DND-41 (cell line): ENCODE measurements at regions not wholly inside any gene's neighbourhood (a gene's known extent, or its start where the extent isn't known, plus 50 kb on each side); places are given as distances from the start of the nearest gene placed in this dataset.

ENCODE experiments used
- ATAC-seq: fragments of 200-7000 bp; cut with Tn5 transposase; 3 replicates; pipeline ENCODE4 v1.9.1; 2021; ENCODE audit warnings: low read depth; ENCODE audit not compliant: insufficient read depth
- DNase-seq: peaks from one replicate; pipeline ENCODE4 v3.0.0-alpha.2; 2020
- H2AFZ ChIP-seq: 2 replicates; pipeline ENCODE4 v1.6.0; 2012; ENCODE audit warnings: low read depth, low read length
- H3K27ac ChIP-seq: 2 replicates; pipeline ENCODE4 v1.5.1; 2012; ENCODE audit warnings: low read length, inconsistent platforms
- H3K27me3 ChIP-seq: fragments of 200-600 bp; sonication (generic); 2 replicates; pipeline ENCODE4 v1.6.0; 2012; ENCODE audit warnings: low read length, mild to moderate bottlenecking, inconsistent platforms; ENCODE audit not compliant: insufficient read depth, poor library complexity
- H3K36me3 ChIP-seq: 2 replicates; pipeline ENCODE4 v1.5.1; 2012; ENCODE audit warnings: low read length, inconsistent platforms; ENCODE audit not compliant: insufficient read depth
- H3K4me1 ChIP-seq: 2 replicates; pipeline ENCODE4 v1.5.1; 2012; ENCODE audit warnings: mild to moderate bottlenecking, low read length; ENCODE audit not compliant: insufficient read depth
- H3K4me2 ChIP-seq: 2 replicates; pipeline ENCODE4 v1.6.0; 2012; ENCODE audit warnings: mild to moderate bottlenecking, moderate library complexity, low read length, inconsistent platforms; ENCODE audit not compliant: insufficient read depth
- H3K4me3 ChIP-seq, 2 experiments: fragments of 200-600 bp in 1 of 2; shearing (Covaris generic) in 1 of 2; 2 replicates each; pipeline ENCODE4 v1.5.1; 2012 to 2016; ENCODE audit warnings: inconsistent platforms in 2 of 2, low read length in 2 of 2, mild to moderate bottlenecking in 2 of 2, low read depth in 1 of 2, moderate library complexity in 1 of 2
- H3K79me2 ChIP-seq: 2 replicates; pipeline ENCODE4 v1.6.0; 2012; ENCODE audit warnings: low read length, inconsistent platforms; ENCODE audit not compliant: insufficient read depth
- H3K9ac ChIP-seq: 2 replicates; pipeline ENCODE4 v1.6.0; 2012; ENCODE audit warnings: low read depth, mild to moderate bottlenecking, inconsistent platforms, low read length, moderate library complexity
- H3K9me3 ChIP-seq: 2 replicates; pipeline ENCODE4 v1.5.1; 2012; ENCODE audit warnings: low read length, moderate library complexity, mild to moderate bottlenecking, inconsistent platforms; ENCODE audit not compliant: insufficient read depth, severe bottlenecking
- H4K20me1 ChIP-seq: 2 replicates; pipeline ENCODE4 v1.6.0; 2012; ENCODE audit warnings: low read length; ENCODE audit not compliant: insufficient read depth
- EZH2 ChIP-seq: IDR thresholded peaks from 3 replicates; pipeline ENCODE4 v1.6.1; 2012; ENCODE audit warnings: borderline replicate concordance, low read depth, mild to moderate bottlenecking, moderate library complexity, low read length, inconsistent platforms; ENCODE audit not compliant: severe bottlenecking
- TF ChIP-seq, protein P1 (sequence below): IDR thresholded peaks from 2 replicates; pipeline ENCODE4 v1.5.1; 2012; ENCODE audit warnings: borderline replicate concordance, low read length, moderate library complexity, mild to moderate bottlenecking; ENCODE audit not compliant: poor library complexity, severe bottlenecking; ENCODE audit errors: extremely low read depth

DNA sequence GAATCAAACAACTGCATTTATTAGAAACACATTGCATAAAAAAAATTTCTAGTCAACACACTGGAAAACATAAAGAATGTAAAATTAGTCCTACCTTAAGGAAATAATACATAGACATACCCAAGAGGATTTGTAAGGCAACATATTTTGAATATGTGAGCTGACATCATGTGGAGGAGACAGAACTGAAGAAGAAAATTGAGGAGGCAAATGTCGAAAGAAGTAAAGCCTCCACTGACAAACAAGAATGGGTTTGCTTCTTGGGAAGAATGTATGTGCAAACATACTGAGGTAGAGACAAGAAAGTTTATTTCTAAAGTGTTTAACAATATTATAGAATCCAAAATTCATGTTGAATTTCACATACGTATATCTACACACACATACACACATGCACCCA lies 363.0 kb upstream of the PDE4D start:
- no peak for DNase-seq
- Histone ChIP-seq H3K36me3 (no peaks in the 10 kb centered on the region), H3K27ac (no peak overlapping the region), H3K4me3 (no peak overlapping the region), H3K79me2 (no peaks in the 10 kb centered on the region), H3K27me3 (no peaks in the 10 kb centered on the region), H2AFZ (no peak overlapping the region), H3K4me2 (no peak overlapping the region), H3K9ac (no peak overlapping the region), H3K4me1 (no peaks in the 10 kb centered on the region), H3K9me3 (no peaks in the 10 kb centered on the region), H4K20me1 (no peaks in the 10 kb centered on the region)
- ATAC-seq: no peak
- TF ChIP-seq EZH2: no peak
- TF ChIP-seq, protein P1, sequence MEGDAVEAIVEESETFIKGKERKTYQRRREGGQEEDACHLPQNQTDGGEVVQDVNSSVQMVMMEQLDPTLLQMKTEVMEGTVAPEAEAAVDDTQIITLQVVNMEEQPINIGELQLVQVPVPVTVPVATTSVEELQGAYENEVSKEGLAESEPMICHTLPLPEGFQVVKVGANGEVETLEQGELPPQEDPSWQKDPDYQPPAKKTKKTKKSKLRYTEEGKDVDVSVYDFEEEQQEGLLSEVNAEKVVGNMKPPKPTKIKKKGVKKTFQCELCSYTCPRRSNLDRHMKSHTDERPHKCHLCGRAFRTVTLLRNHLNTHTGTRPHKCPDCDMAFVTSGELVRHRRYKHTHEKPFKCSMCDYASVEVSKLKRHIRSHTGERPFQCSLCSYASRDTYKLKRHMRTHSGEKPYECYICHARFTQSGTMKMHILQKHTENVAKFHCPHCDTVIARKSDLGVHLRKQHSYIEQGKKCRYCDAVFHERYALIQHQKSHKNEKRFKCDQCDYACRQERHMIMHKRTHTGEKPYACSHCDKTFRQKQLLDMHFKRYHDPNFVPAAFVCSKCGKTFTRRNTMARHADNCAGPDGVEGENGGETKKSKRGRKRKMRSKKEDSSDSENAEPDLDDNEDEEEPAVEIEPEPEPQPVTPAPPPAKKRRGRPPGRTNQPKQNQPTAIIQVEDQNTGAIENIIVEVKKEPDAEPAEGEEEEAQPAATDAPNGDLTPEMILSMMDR: no peak

DNA sequence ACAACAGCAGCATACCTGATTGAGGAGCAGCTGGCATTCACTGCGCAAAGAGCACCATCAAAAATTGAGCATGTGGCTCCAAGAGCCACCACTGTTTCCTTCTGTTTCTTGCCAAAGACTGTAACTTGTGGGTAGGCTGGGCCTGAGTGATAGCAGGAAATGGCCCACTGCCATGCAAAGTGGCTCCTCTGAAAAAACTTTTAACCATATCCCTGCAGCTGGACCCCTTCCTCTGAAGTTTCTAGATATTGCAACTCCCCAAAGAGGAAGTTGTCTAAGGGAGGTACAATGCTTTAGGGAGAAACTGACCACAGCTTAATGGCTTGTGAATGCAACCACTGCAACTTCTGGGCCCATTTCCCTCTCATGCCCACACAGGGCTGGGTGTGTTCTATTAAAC lies 355.4 kb upstream of the PDE4D start:
- Histone ChIP-seq H4K20me1 (no peaks in the 10 kb centered on the region), H3K4me2 (no peak overlapping the region), H3K79me2 (no peaks in the 10 kb centered on the region), H3K27me3 (no peaks in the 10 kb centered on the region), H2AFZ (no peak overlapping the region), H3K27ac (no peak overlapping the region), H3K9ac (no peak overlapping the region), H3K4me3 (no peak overlapping the region), H3K9me3 (no peaks in the 10 kb centered on the region), H3K4me1 (peaks cover 3% of the 10 kb centered on the region; the same call in 1 of the 2 replicates), H3K36me3 (no peaks in the 10 kb centered on the region)
- TF ChIP-seq, protein P1: no peak
- TF ChIP-seq EZH2: no peak
- DNase-seq: peak; percentile 8
- ATAC-seq: peak; percentile 69; the same call in 2 of the 3 replicates

DNA sequence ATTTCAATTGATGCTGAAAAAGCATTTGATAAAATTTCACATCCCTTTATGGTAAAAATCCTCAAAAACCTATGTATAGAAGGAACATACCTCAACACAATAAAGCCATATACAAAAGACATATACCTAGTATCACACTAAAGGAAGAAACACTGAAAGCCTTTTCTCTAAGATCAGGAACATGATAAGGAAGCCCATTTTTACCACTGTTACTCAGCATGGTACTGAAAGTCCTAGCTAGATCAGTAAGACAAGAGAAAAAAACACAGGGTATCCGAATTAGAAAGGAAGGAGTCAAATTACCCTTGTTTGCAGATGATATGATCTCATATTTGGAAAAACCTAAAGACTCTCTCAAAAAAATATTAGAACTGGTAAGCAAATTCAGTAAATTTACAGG lies 350.2 kb upstream of the PDE4D start:
- H3K27ac ChIP-seq: no peak overlapping the region
- ATAC-seq (no peak), DNase-seq (no peak)
- no peak overlapping the region for H3K4me2 ChIP-seq
- no peaks in the 10 kb centered on the region for H4K20me1 ChIP-seq
- TF ChIP-seq EZH2: no peak
- TF ChIP-seq, protein P1: no peak
- H3K27me3 ChIP-seq: no peaks in the 10 kb centered on the region
- no peaks in the 10 kb centered on the region for H3K9me3 ChIP-seq
- H3K4me1 ChIP-seq: peaks cover under 1% of the 10 kb centered on the region; the same call in 1 of the 2 replicates
- no peak overlapping the region for H3K9ac ChIP-seq
- no peaks in the 10 kb centered on the region for H3K79me2 ChIP-seq
- H3K4me3 ChIP-seq: no peak overlapping the region
- H2AFZ ChIP-seq: no peak overlapping the region
- no peaks in the 10 kb centered on the region for H3K36me3 ChIP-seq
